Panc1 (cell line): ENCODE measurements at regions not wholly inside any gene's neighbourhood (a gene's known extent, or its start where the extent isn't known, plus 50 kb on each side); places are given as distances from the start of the nearest gene placed in this dataset.

ENCODE experiments used
- CTCF ChIP-seq: fragments of 450-650 bp; IDR thresholded peaks from 2 replicates; pipeline ENCODE4 v1.5.1; 2017; ENCODE audit warnings: mild to moderate bottlenecking
- POLR2AphosphoS5 ChIP-seq: IDR thresholded peaks from 2 replicates; pipeline ENCODE4 v1.6.1; 2012; ENCODE audit warnings: mild to moderate bottlenecking, low read depth, low read length, moderate library complexity
- REST ChIP-seq, 2 experiments: IDR thresholded peaks; 2 replicates each; pipeline ENCODE4 v1.6.1; 2011 to 2012; ENCODE audit warnings: low read depth in 2 of 2, control low read depth in 1 of 2, low read length in 1 of 2, mild to moderate bottlenecking in 1 of 2, moderate library complexity in 1 of 2; ENCODE audit not compliant: insufficient read depth in 1 of 2
- SIN3A ChIP-seq: IDR thresholded peaks from 2 replicates; pipeline ENCODE4 v1.6.1; 2012; ENCODE audit warnings: low read depth, mild to moderate bottlenecking, low read length, moderate library complexity, borderline replicate concordance; ENCODE audit not compliant: insufficient read depth

GRCh38 chr6:40882323-40882997, 156.6 kb downstream of the UNC5CL start:
- no peak for TF ChIP-seq CTCF
- no peak for TF ChIP-seq REST (IDR thresholded peaks at IDR 0.05; ENCODE audit: insufficient read depth in 1 of 2, low read depth in 2 of 2, low read length in 1 of 2)
- no peak for TF ChIP-seq SIN3A
- no peak for TF ChIP-seq POLR2AphosphoS5
